Left ventricle myocardium inferior (tissue), 1 donor: ENCODE measurements at regions not wholly inside any gene's neighbourhood (a gene's known extent, or its start where the extent isn't known, plus 50 kb on each side); places are given as distances from the start of the nearest gene placed in this dataset.
"Not testable (repeated sequence)": the region's sequence is repeated elsewhere in the genome, so short reads cannot be mapped to it uniquely, and the experiment has no call there.

Source experiments
- DNase-seq: peaks from one replicate; pipeline ENCODE4 v3.0.0-alpha.2; 2020
- H3K27ac ChIP-seq: fragments of 200-600 bp; replicated peaks from 2 replicates; pipeline ENCODE4 v1.8.0; 2021
- H3K27me3 ChIP-seq: fragments of 200-600 bp; 2 replicates; pipeline ENCODE4 v1.8.0; 2021; ENCODE audit warnings: low read depth
- H3K36me3 ChIP-seq: fragments of 200-600 bp; 2 replicates; pipeline ENCODE4 v1.8.0; 2021
- H3K4me1 ChIP-seq: fragments of 200-600 bp; 2 replicates; pipeline ENCODE4 v1.8.0; 2021
- H3K4me3 ChIP-seq: fragments of 200-600 bp; 2 replicates; pipeline ENCODE4 v1.8.0; 2021; ENCODE audit warnings: mild to moderate bottlenecking, moderate library complexity
- H3K9me3 ChIP-seq: fragments of 200-600 bp; replicated peaks from 2 replicates; pipeline ENCODE4 v1.8.0; 2021
- intact Hi-C: fragments of 100-400 bp; cut with micrococcal nuclease; formaldehyde crosslinking; loops from one replicate; pipeline ENCODE4 v1.11.0; 2022
- TF ChIP-seq, protein P1 (sequence below): fragments of 200-600 bp; IDR thresholded peaks from 2 replicates; pipeline ENCODE4 v1.8.0; 2021; ENCODE audit warnings: antibody characterized with exemption, mild to moderate bottlenecking, borderline replicate concordance
- donor health status: DM: no; HTN: yes; CAD: no; lungs with severe emphysema.

DNA sequence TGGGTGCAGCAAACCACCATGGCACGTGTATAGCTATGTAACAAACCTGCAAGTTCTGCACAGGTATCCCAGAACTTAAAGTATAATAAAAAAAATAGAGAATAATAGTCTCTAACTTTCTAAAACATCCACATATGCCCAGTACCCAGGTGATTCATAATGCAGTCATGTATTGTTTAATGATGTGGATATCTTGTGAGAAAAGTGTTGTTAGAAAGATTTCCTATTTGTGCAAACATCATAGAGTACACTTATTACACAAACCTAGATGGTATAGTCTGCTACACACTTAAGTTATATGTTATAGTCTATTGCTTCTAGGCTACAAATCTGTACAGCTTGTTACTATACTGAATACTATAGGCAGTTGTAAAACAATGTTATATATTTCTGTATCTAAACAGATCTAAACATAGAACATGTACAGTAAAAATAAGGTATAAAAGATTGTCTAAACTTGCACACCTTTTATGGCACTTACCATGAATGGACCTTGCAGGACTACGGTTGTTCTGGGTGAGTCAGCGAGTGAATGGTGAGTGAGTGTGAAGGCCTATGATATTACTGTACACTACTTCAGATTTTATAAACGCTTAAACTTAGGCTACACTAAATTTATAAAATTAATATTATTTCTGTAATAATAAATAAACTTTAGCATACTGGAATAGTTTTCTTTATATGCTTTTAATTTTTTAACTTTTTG, 232.2 kb upstream of the SLIT2 start:
- Histone ChIP-seq H3K4me1 (no peaks in the 10 kb centered on the region), H3K27ac (no peak overlapping the region), H3K27me3 (no peaks in the 10 kb centered on the region), H3K9me3 (peaks cover 7% of the 10 kb centered on the region), H3K36me3 (no peaks in the 10 kb centered on the region), H3K4me3 (no peak overlapping the region)
- no peak for DNase-seq
- TF ChIP-seq, protein P1, sequence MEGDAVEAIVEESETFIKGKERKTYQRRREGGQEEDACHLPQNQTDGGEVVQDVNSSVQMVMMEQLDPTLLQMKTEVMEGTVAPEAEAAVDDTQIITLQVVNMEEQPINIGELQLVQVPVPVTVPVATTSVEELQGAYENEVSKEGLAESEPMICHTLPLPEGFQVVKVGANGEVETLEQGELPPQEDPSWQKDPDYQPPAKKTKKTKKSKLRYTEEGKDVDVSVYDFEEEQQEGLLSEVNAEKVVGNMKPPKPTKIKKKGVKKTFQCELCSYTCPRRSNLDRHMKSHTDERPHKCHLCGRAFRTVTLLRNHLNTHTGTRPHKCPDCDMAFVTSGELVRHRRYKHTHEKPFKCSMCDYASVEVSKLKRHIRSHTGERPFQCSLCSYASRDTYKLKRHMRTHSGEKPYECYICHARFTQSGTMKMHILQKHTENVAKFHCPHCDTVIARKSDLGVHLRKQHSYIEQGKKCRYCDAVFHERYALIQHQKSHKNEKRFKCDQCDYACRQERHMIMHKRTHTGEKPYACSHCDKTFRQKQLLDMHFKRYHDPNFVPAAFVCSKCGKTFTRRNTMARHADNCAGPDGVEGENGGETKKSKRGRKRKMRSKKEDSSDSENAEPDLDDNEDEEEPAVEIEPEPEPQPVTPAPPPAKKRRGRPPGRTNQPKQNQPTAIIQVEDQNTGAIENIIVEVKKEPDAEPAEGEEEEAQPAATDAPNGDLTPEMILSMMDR: no peak
- intact Hi-C loops: no loop called here

DNA sequence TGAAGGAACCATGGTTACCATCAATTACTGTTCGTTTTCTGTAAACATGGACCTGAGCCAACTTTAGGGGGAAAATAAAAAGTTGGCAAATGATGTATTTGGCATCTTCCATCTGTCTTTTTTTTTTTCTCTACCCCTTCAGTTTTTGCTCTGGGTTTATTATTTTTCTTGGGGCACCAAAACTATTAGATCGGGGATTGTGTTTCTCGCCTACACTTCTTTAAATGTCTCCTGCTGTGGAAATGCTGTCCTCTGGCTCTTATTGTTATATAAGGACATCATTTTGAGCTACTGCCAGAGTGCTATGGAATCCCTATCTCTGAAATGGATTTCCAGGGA, 234.0 kb upstream of the SLIT2 start:
- TF ChIP-seq, protein P1: no peak
- Histone ChIP-seq H3K4me3 (no peak overlapping the region), H3K9me3 (peaks cover 1% of the 10 kb centered on the region), H3K27ac (no peak overlapping the region), H3K4me1 (no peaks in the 10 kb centered on the region), H3K27me3 (no peaks in the 10 kb centered on the region), H3K36me3 (no peaks in the 10 kb centered on the region)
- no peak for DNase-seq
- intact Hi-C loops: no loop called here

DNA sequence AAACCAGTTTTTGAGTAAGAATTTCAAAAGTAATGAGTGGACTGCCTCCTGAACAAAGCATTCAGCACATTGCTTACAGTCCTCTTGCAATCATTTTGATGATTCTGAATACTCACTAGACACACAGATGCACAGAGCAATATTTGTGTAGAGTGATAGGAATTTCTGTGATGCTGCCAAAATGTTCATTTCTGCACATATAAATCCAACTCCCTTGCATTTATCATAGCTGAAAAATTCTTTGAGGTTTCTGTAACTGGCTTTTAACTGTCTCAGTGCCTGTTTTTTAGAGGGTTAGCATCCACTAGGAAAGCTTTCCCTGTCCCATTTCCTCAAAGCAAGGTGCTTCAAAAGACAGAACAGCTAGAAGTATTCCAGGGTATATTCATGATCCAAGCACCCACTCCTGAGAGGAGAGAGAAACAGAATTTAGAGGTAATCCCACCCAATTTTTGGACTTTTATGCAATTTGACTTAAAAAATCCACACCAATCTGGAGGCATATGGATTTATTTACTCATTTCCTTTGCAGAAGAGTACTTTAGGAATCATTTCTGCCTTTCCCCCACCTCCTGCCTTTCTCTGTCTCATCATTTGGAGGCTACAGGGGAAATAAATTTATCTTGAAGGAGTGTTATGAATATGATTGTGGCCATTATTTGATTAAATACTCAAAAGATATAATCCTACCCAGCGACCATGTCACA, 234.5 kb upstream of the SLIT2 start:
- no peak overlapping the region for H3K4me3 ChIP-seq
- H3K9me3 ChIP-seq: no peaks in the 10 kb centered on the region
- H3K27ac ChIP-seq: no peak overlapping the region
- H3K4me1 ChIP-seq: no peaks in the 10 kb centered on the region
- no peaks in the 10 kb centered on the region for H3K36me3 ChIP-seq
- H3K27me3 ChIP-seq: no peaks in the 10 kb centered on the region
- intact Hi-C loops: no loop called here
- TF ChIP-seq, protein P1: no peak
- DNase-seq: no peak

DNA sequence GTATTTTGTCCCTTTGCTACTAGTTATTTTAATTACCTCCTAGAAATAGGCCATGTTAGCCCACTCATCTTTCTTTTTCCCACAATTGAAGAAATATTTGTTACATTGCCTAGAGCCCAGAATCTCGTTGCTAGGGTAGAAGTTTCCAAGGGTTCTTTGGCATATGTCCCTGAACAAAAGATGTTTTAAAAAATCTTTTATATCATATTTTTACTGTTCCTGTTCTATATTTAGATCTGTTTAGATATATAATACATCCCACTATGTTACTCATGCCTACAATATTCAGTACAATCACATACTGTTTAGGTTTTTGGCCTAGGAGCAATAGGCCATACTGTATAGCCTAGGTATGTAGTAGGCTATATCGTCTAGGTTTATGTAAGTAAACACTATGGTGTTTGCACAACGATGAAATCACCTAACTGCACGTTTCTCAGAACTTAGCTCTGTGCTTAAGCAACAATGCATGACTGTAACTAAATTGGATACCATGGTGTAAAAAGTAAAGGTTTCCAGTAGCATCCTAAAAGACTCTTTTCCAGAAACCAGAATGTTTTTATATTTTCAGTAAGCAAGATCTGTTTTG, 236.0 kb upstream of the SLIT2 start:
- DNase-seq: no peak
- Histone ChIP-seq H3K36me3 (no peaks in the 10 kb centered on the region), H3K27me3 (no peaks in the 10 kb centered on the region), H3K9me3 (no peaks in the 10 kb centered on the region), H3K4me3 (no peak overlapping the region), H3K4me1 (no peaks in the 10 kb centered on the region), H3K27ac (no peak overlapping the region)
- intact Hi-C loops: no loop called here
- TF ChIP-seq, protein P1: no peak

DNA sequence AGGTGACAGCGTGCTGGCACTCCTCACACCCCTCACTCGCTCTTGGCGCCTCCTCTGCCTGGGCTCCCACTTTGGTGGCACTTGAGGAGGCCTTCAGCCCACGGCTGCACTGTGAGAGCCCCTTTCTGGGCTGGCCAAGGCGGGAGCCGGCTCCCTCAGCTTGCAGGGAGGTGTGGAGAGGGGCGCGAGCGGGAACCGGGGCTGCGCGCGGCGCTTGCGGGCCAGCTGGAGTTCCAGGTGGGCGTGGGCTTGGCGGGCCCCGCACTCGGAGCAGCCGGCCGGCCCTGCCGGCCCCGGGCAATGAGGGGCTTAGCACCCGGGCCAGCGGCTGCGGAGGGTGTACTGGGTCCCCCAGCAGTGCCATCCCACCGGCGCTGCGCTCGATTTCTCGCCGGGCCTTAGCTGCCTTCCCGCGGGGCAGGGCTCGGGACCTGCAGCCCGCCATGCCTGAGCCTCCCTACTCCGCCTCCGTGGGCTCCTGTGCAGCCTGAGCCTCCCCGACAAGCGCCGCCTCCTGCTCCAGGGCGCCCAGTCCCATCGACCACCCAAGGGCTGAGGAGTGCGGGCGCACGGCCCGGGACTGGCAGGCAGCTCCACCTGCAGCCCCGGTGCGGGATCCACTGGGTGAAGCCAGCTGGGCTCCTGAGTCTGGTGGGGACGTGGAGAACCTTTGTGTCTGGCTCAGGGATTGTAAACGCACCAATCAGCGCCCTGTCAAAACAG, 247.7 kb upstream of the SLIT2 start:
- H3K9me3 ChIP-seq, H3K27ac ChIP-seq, DNase-seq, H3K36me3 ChIP-seq, intact Hi-C loops, H3K27me3 ChIP-seq, H3K4me3 ChIP-seq, H3K4me1 ChIP-seq: not testable (repeated sequence)
